Karpas-422 (cell line): ENCODE measurements at regions not wholly inside any gene's neighbourhood (a gene's known extent, or its start where the extent isn't known, plus 50 kb on each side); places are given as distances from the start of the nearest gene placed in this dataset.

Source experiments
- DNase-seq: peaks from one replicate; pipeline ENCODE4 v3.0.0-alpha.2; 2015
- H2AFZ ChIP-seq: fragments of 200-600 bp; sonication (generic); 2 replicates; pipeline ENCODE4 v1.6.1; 2014; ENCODE audit warnings: antibody characterized with exemption, low read length, mixed read lengths
- H3K27ac ChIP-seq: fragments of 200-600 bp; sonication (generic); 2 replicates; pipeline ENCODE4 v1.5.1; 2014; ENCODE audit warnings: mild to moderate bottlenecking, low read length, moderate library complexity
- H3K27me3 ChIP-seq: fragments of 200-600 bp; sonication (generic); 2 replicates; pipeline ENCODE4 v1.6.1; 2014; ENCODE audit warnings: low read length, mixed read lengths
- H3K36me3 ChIP-seq: fragments of 200-600 bp; sonication (generic); 2 replicates; pipeline ENCODE4 v1.6.1; 2014; ENCODE audit warnings: low read length, mixed read lengths; ENCODE audit not compliant: insufficient read depth
- H3K4me1 ChIP-seq: fragments of 200-600 bp; sonication (generic); 2 replicates; pipeline ENCODE4 v1.6.1; 2014; ENCODE audit warnings: mild to moderate bottlenecking, low read length, mixed read lengths
- H3K4me2 ChIP-seq: fragments of 200-600 bp; sonication (generic); 2 replicates; pipeline ENCODE4 v1.6.1; 2014; ENCODE audit warnings: low read length, low read depth, mild to moderate bottlenecking; ENCODE audit not compliant: poor library complexity, severe bottlenecking
- H3K4me3 ChIP-seq: fragments of 200-600 bp; sonication (generic); 2 replicates; pipeline ENCODE4 v1.5.1; 2014; ENCODE audit warnings: mild to moderate bottlenecking, antibody characterized with exemption, low read length, mixed read lengths
- H3K79me2 ChIP-seq: fragments of 200-600 bp; sonication (generic); 2 replicates; pipeline ENCODE4 v1.6.1; 2014; ENCODE audit warnings: mild to moderate bottlenecking, low read length, mixed read lengths
- H3K9ac ChIP-seq: fragments of 200-600 bp; sonication (generic); 2 replicates; pipeline ENCODE4 v1.6.0; 2014; ENCODE audit warnings: low read length
- H3K9me2 ChIP-seq: fragments of 200-600 bp; sonication (generic), shearing (Covaris generic); replicated peaks from 2 replicates; pipeline ENCODE4 v1.6.0; 2014; ENCODE audit warnings: mild to moderate bottlenecking, low read length, moderate library complexity; ENCODE audit not compliant: insufficient read depth
- H3K9me3 ChIP-seq: fragments of 300-700, 200-600 bp; sonication (generic); 2 replicates; pipeline ENCODE4 v1.6.1; 2014; ENCODE audit warnings: low read length, mixed read lengths
- H4K20me1 ChIP-seq: fragments of 200-600 bp; sonication (generic); 2 replicates; pipeline ENCODE4 v1.6.1; 2014; ENCODE audit warnings: mild to moderate bottlenecking, antibody characterized with exemption, low read length, low read depth; ENCODE audit not compliant: insufficient read depth

DNA sequence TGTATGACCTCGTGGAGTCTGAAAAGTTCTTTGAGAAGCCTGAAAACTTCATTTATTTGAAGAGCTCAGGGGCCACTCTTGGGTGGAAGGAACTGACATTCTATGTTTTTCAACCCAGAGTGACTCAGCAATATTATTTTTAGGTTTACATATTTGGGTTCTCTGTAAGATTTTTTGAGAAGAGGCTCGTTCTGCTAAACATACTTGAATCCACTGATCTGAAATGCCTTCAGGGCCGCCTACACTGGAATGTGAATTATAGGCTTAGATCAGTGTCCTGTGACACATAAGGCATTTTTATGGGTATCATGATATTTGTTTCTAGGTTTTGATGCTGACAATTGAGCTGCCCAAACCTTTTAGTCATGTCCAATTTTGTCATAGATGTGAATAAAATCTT lies 86.2 kb downstream of the PSAT1 start:
- peak overlapping the region; percentile 13 for H3K4me2 ChIP-seq

DNA sequence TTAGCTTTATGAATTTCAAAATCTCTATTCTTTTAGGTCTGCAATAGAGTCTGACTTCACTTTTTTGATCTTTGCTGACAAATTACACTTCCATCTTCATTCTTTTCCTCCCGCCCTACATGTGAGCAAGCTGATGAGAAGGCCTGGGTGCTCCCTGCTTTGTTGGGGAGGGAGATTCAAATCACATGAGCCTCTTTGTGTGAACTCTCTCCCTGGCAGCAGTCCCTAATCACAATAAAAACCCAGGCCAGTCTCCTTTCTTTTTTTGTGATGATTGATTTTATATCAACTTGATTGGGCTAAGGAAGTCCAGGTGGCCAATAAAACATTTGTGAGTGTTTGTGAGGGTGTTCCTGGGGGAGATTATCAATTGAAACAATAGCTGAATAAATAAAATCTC lies 89.4 kb downstream of the PSAT1 start:
- Histone ChIP-seq H4K20me1 (no peaks in the 10 kb centered on the region), H3K4me1 (peaks cover 18% of the 10 kb centered on the region), H3K27ac (no peak overlapping the region), H3K9ac (no peak overlapping the region), H2AFZ (no peak overlapping the region), H3K79me2 (no peaks in the 10 kb centered on the region), H3K27me3 (no peaks in the 10 kb centered on the region), H3K36me3 (no peaks in the 10 kb centered on the region), H3K4me3 (no peak overlapping the region), H3K9me3 (no peaks in the 10 kb centered on the region), H3K4me2 (no peak overlapping the region), H3K9me2 (no peaks in the 10 kb centered on the region)
- DNase-seq: no peak

More for the DNA sequence above, 86.2 kb downstream of the PSAT1 start:
- no peaks in the 10 kb centered on the region for H3K9me3 ChIP-seq
- no peaks in the 10 kb centered on the region for H3K79me2 ChIP-seq
- no peak overlapping the region for H3K4me3 ChIP-seq
- no peak overlapping the region for H3K9ac ChIP-seq
- no peak overlapping the region for H3K27ac ChIP-seq
- no peaks in the 10 kb centered on the region for H4K20me1 ChIP-seq
- no peaks in the 10 kb centered on the region for H3K27me3 ChIP-seq
- no peaks in the 10 kb centered on the region for H3K36me3 ChIP-seq
- no peak overlapping the region for H2AFZ ChIP-seq
- DNase-seq: peak; percentile 50
- peaks cover 12% of the 10 kb centered on the region for H3K4me1 ChIP-seq
- H3K9me2 ChIP-seq: no peaks in the 10 kb centered on the region

DNA sequence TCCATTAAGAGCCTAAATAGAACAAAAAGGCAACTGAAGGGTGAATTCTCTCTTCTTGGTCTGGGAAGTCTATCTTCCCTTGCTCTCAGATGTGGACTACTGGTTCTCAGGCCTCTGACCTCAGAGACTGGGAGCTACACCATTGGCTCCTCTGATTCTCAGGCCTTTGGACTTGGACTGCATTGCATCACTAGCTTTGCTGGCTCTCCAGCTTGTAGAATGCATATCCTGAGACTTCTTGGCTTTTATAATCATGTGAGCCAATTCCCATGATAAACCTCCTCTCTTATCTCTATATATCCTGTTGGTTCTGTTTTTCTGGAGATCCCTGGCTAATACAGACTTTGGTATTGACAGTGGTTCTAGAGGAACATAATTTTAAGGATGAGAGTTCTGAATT lies 89.8 kb downstream of the PSAT1 start:
- H3K27ac ChIP-seq: no peak overlapping the region
- DNase-seq: no peak

DNA sequence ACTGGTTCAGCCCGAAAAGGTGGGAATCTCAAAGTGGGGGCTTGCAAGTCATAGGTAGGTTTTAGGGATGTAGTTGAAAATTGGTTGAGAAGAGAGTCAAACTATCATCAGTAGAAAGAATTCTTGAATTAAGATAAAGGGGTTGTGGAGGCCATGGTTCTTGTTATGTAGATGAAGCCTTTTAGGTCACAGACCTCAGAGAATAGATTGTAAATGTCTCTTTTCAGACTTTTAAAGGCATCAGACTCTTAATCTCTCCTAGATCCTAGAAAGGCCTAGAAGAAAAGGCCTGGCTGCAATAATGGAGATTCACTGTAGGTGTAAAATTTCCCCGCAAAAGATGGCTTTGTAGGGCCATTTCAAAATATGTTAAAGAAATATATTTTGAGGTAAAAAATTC lies 96.4 kb downstream of the PSAT1 start:
- Histone ChIP-seq H3K27me3 (peaks cover 7% of the 10 kb centered on the region; the same call in 1 of the 2 replicates), H3K27ac (no peak overlapping the region), H2AFZ (no peak overlapping the region), H3K9me3 (peaks cover 14% of the 10 kb centered on the region), H3K36me3 (no peaks in the 10 kb centered on the region), H3K79me2 (no peaks in the 10 kb centered on the region), H4K20me1 (no peaks in the 10 kb centered on the region), H3K4me1 (peaks cover 14% of the 10 kb centered on the region), H3K9me2 (no peaks in the 10 kb centered on the region), H3K9ac (no peak overlapping the region), H3K4me2 (no peak overlapping the region), H3K4me3 (no peak overlapping the region)
- DNase-seq: no peak

More for the DNA sequence above, 89.8 kb downstream of the PSAT1 start:
- H3K9me2 ChIP-seq: no peaks in the 10 kb centered on the region
- peaks cover 18% of the 10 kb centered on the region for H3K4me1 ChIP-seq
- no peak overlapping the region for H2AFZ ChIP-seq
- no peaks in the 10 kb centered on the region for H3K36me3 ChIP-seq
- no peak overlapping the region for H3K4me3 ChIP-seq
- H3K79me2 ChIP-seq: no peaks in the 10 kb centered on the region
- no peaks in the 10 kb centered on the region for H4K20me1 ChIP-seq
- no peak overlapping the region for H3K4me2 ChIP-seq
- no peaks in the 10 kb centered on the region for H3K9me3 ChIP-seq
- H3K27me3 ChIP-seq: no peaks in the 10 kb centered on the region
- no peak overlapping the region for H3K9ac ChIP-seq

DNA sequence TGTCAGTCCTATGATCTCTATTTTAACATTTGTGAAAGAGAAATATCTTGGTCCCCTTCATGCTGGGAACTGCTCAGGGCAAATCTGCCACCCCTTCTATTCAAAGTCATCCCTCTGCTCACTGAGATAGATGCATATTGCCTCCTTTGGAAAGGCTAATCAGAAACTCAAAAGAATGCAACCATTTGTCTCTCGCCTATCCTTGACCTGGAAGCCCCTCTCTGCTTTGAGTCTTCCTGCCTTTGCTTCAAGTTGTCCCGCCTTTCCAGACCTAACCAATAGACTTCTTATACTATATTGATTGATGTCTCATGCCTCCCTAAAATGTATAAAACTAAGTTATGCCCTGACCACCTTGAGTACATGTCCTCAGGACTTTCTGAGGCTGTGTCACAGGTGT lies 97.0 kb downstream of the PSAT1 start:
- DNase-seq: no peak
- Histone ChIP-seq H3K27me3 (peaks cover 7% of the 10 kb centered on the region; the same call in 1 of the 2 replicates), H3K4me1 (peaks cover 14% of the 10 kb centered on the region), H2AFZ (no peak overlapping the region), H3K27ac (no peak overlapping the region), H3K4me3 (no peak overlapping the region), H3K79me2 (no peaks in the 10 kb centered on the region), H3K9me2 (no peaks in the 10 kb centered on the region), H3K9ac (no peak overlapping the region), H3K4me2 (no peak overlapping the region), H3K9me3 (peaks cover 14% of the 10 kb centered on the region), H3K36me3 (no peaks in the 10 kb centered on the region), H4K20me1 (no peaks in the 10 kb centered on the region)

DNA sequence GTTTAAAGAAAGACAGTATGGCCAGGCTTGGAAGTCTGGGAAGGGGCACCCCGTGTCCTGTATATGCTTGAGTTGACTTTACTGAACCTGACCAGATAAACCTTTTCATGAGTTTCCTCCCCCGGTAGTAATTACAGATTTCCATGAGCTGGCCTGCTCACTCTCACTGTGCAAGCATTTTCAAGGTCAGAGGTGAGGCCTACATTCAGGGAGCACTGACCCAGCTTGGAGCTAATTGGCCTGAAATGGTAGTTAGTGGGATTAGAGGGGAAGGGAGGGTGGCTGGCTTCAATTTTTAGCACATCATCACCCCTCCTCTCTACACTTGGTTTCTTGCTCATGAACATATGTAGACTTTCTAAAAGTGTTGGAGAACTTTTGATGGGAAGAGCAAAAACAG lies 99.2 kb downstream of the PSAT1 start:
- no peaks in the 10 kb centered on the region for H3K36me3 ChIP-seq
- H4K20me1 ChIP-seq: no peaks in the 10 kb centered on the region
- H3K27me3 ChIP-seq: peaks cover 7% of the 10 kb centered on the region; the same call in 1 of the 2 replicates
- H2AFZ ChIP-seq: no peak overlapping the region
- no peak overlapping the region for H3K4me3 ChIP-seq
- no peak overlapping the region for H3K9ac ChIP-seq
- no peak for DNase-seq
- peaks cover 14% of the 10 kb centered on the region for H3K9me3 ChIP-seq
- no peaks in the 10 kb centered on the region for H3K79me2 ChIP-seq
- no peak overlapping the region for H3K27ac ChIP-seq
- H3K9me2 ChIP-seq: no peaks in the 10 kb centered on the region
- H3K4me2 ChIP-seq: no peak overlapping the region
- H3K4me1 ChIP-seq: peaks cover 8% of the 10 kb centered on the region

DNA sequence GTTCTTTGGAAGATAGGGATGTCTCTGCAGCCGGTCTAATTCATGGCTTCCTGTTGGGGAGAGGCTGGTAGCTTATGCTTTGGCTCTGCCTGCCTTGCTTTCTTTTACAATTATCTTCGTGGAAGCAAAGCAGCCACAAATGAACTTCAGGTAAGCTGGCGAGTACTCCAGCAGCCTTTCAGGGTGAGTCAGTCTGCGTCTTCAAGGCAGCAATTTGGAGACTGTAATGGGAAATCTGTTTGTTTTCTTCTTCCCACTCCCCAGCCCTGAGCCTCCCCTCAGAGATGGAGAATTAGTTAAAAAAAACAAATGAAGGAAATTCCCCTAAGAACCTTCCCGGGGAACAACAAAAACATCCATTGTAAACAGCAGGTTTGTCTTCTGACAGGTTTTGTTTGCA lies 100.1 kb downstream of the PSAT1 start:
- Histone ChIP-seq H4K20me1 (no peaks in the 10 kb centered on the region), H3K79me2 (no peaks in the 10 kb centered on the region), H3K9me3 (peaks cover 14% of the 10 kb centered on the region), H3K4me1 (peaks cover 8% of the 10 kb centered on the region), H3K36me3 (no peaks in the 10 kb centered on the region), H3K27ac (no peak overlapping the region), H2AFZ (no peak overlapping the region), H3K27me3 (peaks cover 7% of the 10 kb centered on the region; the same call in 1 of the 2 replicates), H3K9ac (no peak overlapping the region), H3K9me2 (no peaks in the 10 kb centered on the region), H3K4me2 (no peak overlapping the region), H3K4me3 (no peak overlapping the region)
- DNase-seq: no peak

DNA sequence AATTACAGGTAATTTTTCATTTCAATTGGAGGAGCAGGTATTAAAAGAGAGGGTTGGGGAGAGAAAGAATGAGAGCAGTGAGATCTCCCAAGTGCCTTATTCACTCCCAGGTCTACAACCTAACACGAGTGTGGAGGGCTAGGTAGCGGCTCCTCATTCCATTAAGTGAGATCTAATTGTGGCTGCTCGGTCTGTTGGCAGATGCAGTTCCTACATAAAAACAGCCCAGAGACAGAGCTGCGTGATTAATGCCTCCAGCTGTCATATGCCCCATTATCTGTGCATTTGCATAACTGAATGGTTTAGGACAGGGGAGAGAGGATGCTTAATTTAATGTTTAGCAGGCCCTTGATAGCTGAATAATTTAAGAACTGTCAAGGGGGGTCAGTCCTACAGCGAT lies 100.5 kb downstream of the PSAT1 start:
- Histone ChIP-seq H3K4me2 (no peak overlapping the region), H3K36me3 (no peaks in the 10 kb centered on the region), H3K9ac (no peak overlapping the region), H2AFZ (no peak overlapping the region), H3K4me1 (peaks cover 8% of the 10 kb centered on the region), H3K27me3 (peaks cover 7% of the 10 kb centered on the region; the same call in 1 of the 2 replicates), H3K9me2 (no peaks in the 10 kb centered on the region), H3K79me2 (no peaks in the 10 kb centered on the region), H3K4me3 (no peak overlapping the region), H3K27ac (no peak overlapping the region), H4K20me1 (no peaks in the 10 kb centered on the region), H3K9me3 (peaks cover 14% of the 10 kb centered on the region)
- peak; percentile 44 for DNase-seq

DNA sequence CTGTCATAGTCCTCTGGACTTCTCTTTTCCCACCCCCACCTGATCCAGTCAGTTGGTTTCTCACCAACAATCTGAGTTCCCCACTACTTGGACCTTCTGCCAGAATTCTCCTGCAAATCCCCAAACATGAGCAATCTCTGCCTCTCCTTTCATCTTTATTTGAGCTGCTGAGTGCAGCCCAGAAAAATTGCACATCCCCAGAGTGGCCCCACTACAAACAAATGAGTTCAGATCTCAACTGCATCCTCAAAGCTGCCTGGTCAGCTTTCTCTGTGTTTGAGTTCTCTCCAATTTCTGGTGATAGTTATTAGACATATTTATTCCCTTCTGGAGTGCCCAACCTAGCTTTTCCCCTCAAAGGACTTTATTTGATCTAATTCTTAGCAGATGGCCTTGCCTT lies 102.2 kb downstream of the PSAT1 start:
- Histone ChIP-seq H3K27ac (no peak overlapping the region), H3K4me1 (peaks cover 8% of the 10 kb centered on the region), H3K4me3 (no peak overlapping the region), H3K9me2 (no peaks in the 10 kb centered on the region), H3K9ac (no peak overlapping the region), H3K9me3 (peaks cover 14% of the 10 kb centered on the region), H3K36me3 (no peaks in the 10 kb centered on the region), H3K27me3 (peaks cover 7% of the 10 kb centered on the region; the same call in 1 of the 2 replicates), H4K20me1 (no peaks in the 10 kb centered on the region), H2AFZ (no peak overlapping the region), H3K79me2 (no peaks in the 10 kb centered on the region), H3K4me2 (no peak overlapping the region)
- DNase-seq: no peak
